ENCODE measurements at regions not wholly inside any gene's neighbourhood (a gene's known extent, or its start where the extent isn't known, plus 50 kb on each side); places are given as distances from the start of the nearest gene placed in this dataset.
A peak's percentile ranks its signal among the peaks of the same experiment; 100 is the strongest.

DNA sequence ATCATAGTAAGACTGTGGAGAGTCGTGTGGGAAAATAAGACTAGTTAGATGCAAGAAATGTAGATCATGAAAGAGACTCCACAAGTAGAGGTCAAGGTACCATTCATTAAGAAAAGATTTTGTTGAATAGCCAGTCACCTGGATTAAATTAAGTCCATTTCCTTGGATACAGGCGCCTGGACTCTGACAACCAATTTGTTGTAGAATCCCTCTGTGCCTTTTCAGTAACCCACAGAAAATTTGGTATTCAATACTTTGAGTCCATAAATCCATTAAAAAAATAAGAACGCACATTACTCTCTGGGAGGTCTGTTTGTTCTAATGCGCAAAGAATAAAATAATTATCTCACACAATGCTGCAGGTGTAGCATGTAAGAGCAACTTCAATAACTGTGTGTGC, 469.4 kb downstream of the KLF12 start:
- TF ChIP-seq, protein P1, sequence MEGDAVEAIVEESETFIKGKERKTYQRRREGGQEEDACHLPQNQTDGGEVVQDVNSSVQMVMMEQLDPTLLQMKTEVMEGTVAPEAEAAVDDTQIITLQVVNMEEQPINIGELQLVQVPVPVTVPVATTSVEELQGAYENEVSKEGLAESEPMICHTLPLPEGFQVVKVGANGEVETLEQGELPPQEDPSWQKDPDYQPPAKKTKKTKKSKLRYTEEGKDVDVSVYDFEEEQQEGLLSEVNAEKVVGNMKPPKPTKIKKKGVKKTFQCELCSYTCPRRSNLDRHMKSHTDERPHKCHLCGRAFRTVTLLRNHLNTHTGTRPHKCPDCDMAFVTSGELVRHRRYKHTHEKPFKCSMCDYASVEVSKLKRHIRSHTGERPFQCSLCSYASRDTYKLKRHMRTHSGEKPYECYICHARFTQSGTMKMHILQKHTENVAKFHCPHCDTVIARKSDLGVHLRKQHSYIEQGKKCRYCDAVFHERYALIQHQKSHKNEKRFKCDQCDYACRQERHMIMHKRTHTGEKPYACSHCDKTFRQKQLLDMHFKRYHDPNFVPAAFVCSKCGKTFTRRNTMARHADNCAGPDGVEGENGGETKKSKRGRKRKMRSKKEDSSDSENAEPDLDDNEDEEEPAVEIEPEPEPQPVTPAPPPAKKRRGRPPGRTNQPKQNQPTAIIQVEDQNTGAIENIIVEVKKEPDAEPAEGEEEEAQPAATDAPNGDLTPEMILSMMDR (IDR thresholded peaks at IDR 0.05; ENCODE audit: unreplicated experiment): no peak
- Mint-ChIP-seq H3K4me3 (ENCODE audit: low read depth) (no peak overlapping the region), H3K27ac (no peak overlapping the region), H3K27me3 (no peaks in the 10 kb centered on the region), H3K36me3 (ENCODE audit: insufficient read depth) (peaks cover 5% of the 10 kb centered on the region), H3K9me3 (ENCODE audit: low read depth) (peaks cover 12% of the 10 kb centered on the region), H3K4me1 (ENCODE audit: low read depth) (peaks cover 2% of the 10 kb centered on the region)
- DNase-seq (ENCODE audit: low spot score, unreplicated experiment): no peak

DNA sequence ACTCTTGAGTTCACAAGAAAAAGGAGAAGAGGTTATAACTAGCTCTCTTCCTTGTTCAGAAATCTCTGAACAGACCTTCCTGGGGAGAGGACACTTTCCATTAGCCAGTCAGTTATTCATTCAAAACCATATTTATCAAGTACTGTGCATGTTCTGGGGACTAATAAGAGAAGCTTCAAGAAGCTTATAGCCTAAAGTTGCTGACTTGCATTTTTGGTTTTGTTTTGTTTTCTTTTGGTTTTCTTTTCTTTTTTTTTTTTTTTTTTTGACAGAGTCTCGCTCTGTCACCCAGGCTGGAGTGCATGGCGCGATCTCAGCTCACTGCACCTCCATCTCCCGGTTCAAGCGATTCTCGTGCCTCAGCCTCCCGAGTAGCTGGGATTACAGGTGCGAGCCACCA, 471.4 kb downstream of the KLF12 start:
- H3K27ac Mint-ChIP-seq: no peak overlapping the region
- no peak overlapping the region for H3K4me3 Mint-ChIP-seq (ENCODE audit: low read depth)
- no peaks in the 10 kb centered on the region for H3K27me3 Mint-ChIP-seq
- H3K4me1 Mint-ChIP-seq (ENCODE audit: low read depth): peaks cover 2% of the 10 kb centered on the region
- no peaks in the 10 kb centered on the region for H3K36me3 Mint-ChIP-seq (ENCODE audit: insufficient read depth)
- TF ChIP-seq, protein P1 (IDR thresholded peaks at IDR 0.05; ENCODE audit: unreplicated experiment): no peak
- peaks cover 5% of the 10 kb centered on the region for H3K9me3 Mint-ChIP-seq (ENCODE audit: low read depth)
- no peak for DNase-seq (ENCODE audit: low spot score, unreplicated experiment)

DNA sequence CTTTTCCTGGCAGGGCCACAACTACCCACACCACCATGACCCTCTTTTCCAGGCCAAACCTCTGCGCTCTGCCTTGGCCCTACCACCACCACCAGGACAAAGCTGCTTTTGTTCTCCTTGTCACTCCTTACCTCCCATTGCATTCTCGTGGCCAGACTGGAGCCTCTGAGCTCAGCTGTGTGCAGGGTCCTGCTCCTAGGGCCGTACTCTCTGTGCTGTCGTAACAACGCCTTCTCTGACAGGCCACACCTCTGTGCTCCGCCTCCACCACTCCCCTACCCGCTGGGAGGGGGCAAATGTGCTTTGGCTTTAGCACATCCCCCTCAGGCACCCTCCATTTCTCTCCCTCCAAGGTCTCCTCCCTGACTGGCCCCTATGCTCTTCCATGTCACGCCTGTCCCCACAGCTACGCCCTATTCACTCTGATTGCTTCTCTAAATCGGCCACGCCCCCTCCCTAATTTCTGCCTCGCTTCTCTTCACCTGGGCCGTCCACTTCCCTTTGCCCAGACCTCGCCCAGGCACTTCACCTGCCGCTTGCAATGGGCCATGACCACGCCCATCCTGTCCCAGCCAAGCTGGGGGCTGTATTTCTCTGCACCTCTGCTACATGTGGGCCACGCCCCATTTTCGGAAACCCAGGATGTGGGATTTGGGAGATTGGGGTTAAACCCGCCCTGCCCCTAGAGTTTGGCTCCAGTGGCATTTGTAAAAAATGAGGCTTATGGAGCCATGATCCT, 472.3 kb downstream of the KLF12 start:
- no peak for DNase-seq (ENCODE audit: low spot score, unreplicated experiment)

GRCh38 chr13:73661066-73661465, 473.1 kb downstream of the KLF12 start:
- Mint-ChIP-seq H3K27ac (peak overlapping the region; percentile 22), H3K9me3 (ENCODE audit: low read depth) (peaks cover 5% of the 10 kb centered on the region), H3K27me3 (no peaks in the 10 kb centered on the region), H3K4me1 (ENCODE audit: low read depth) (peaks cover 2% of the 10 kb centered on the region), H3K4me3 (ENCODE audit: low read depth) (no peak overlapping the region), H3K36me3 (ENCODE audit: insufficient read depth) (no peaks in the 10 kb centered on the region)
- DNase-seq (ENCODE audit: low spot score, unreplicated experiment): no peak
- TF ChIP-seq, protein P1 (IDR thresholded peaks at IDR 0.05; ENCODE audit: unreplicated experiment): no peak

More for the DNA sequence above, 472.3 kb downstream of the KLF12 start:
- Mint-ChIP-seq H3K27me3 (no peaks in the 10 kb centered on the region), H3K27ac (no peak overlapping the region), H3K9me3 (ENCODE audit: low read depth) (peaks cover 5% of the 10 kb centered on the region), H3K36me3 (ENCODE audit: insufficient read depth) (no peaks in the 10 kb centered on the region), H3K4me3 (ENCODE audit: low read depth) (no peak overlapping the region), H3K4me1 (ENCODE audit: low read depth) (peaks cover 2% of the 10 kb centered on the region)
- TF ChIP-seq, protein P1 (IDR thresholded peaks at IDR 0.05; ENCODE audit: unreplicated experiment): no peak

DNA sequence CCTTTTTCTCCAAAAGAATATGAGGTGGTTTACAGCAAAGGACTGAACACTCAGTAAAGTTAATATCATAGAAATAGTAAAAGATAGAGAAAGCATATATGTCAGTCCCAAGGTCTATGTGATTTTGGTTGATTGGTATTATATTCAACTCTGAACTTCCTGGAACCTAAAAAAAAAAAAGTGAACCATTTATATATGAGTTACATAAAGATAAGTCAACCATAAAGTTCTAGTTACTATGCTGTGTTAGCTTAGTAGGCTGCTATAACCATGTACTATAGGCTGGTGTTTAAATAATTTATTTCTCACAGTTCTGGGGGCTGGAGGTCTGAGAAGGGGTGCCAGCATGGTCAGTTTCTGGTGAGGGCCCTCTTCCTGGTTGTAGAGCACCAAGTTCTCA, 475.6 kb downstream of the KLF12 start:
- DNase-seq (ENCODE audit: low spot score, unreplicated experiment): no peak
- H3K36me3 Mint-ChIP-seq (ENCODE audit: insufficient read depth): no peaks in the 10 kb centered on the region
- no peak overlapping the region for H3K4me3 Mint-ChIP-seq (ENCODE audit: low read depth)
- no peak overlapping the region for H3K27ac Mint-ChIP-seq
- no peaks in the 10 kb centered on the region for H3K27me3 Mint-ChIP-seq
- TF ChIP-seq, protein P1 (IDR thresholded peaks at IDR 0.05; ENCODE audit: unreplicated experiment): no peak
- no peaks in the 10 kb centered on the region for H3K4me1 Mint-ChIP-seq (ENCODE audit: low read depth)
- peaks cover 5% of the 10 kb centered on the region for H3K9me3 Mint-ChIP-seq (ENCODE audit: low read depth)

All from progenitor cell of endocrine pancreas (in vitro differentiated cells).